GM21717 (cell line): ENCODE measurements at regions not wholly inside any gene's neighbourhood (a gene's known extent, or its start where the extent isn't known, plus 50 kb on each side); places are given as distances from the start of the nearest gene placed in this dataset.

Source experiments
- ATAC-seq: cut with Tn5 transposase; IDR thresholded peaks from one replicate; pipeline ENCODE4 v1.9.1; 2021; ENCODE audit warnings: mild to moderate bottlenecking, moderate library complexity; ENCODE audit not compliant: unreplicated experiment

DNA sequence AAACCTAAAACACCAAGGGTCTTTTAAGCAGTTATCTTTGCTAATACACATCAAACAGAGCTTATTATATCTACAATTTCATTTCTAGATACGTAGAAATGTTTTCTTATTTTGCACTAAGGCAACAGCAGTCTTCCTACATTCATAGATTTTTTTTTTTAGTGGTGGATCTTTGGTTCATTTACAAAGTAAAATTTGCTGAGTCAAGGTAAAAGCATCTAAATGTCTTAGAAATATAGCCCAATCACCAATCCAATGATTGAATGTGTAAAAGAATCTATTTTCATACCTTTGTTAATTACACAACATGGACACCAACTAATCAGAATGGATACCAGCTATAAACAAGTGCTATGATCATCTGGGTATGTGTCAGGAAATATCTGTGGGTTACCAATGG lies 272.2 kb upstream of the TMPO start:
- no peak for ATAC-seq

DNA sequence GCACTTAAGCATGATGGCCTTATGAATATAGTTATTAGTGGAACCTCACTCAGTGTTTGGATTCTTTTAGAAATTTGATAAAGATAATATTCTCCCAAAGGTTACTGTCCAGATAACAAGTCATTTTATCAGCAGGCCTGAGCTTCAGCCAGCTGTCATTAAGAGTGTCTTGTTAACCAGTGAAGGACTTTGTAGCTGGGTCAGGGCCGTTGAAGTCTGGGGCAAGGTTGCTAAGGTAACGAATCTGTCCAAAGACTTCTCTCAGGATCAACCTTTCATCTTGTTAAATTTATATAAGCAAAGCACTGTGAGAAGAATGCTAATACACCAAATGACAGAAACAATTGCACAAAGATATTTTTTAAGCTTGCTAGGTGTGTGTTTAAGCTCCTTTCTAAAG lies 271.3 kb upstream of the TMPO start:
- ATAC-seq: no peak

DNA sequence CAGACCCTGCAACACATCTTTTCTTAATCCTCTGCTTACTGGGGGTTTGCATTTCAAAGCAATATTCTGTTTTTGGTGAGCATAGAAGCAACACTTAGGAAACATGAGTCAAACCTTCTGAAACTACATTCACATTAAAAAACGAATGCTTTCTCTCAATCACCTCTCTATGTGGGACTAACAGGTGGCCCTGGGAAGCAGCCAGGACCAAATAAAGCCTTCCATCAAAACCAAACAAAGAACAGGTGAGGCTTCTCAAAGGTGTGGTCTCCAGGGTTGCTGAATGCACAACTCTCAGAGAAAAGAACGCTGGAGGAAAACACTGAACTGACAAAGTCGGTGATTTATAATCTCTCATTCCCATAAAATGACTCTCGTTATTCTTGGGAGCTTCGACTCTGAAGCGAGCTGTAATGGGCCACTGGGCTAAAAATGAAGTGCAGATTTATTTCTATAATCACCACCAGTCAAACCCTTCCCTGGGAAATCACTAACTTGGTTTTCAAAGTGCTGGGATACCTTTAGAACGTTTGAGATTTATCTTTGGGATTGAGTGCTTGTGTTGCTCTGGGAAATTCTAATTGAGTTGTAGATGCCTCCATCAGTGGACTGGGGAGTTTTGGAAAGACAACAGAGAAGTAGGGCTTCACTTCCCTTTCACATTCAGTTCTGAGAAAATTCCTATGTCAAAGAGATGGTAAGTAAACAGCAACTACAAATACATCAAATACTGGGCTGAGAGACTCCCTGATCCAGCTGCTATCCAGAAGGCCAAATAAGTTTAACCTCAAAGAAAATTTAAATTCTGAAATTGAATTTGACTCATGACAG lies 262.0 kb upstream of the TMPO start:
- ATAC-seq: no peak

DNA sequence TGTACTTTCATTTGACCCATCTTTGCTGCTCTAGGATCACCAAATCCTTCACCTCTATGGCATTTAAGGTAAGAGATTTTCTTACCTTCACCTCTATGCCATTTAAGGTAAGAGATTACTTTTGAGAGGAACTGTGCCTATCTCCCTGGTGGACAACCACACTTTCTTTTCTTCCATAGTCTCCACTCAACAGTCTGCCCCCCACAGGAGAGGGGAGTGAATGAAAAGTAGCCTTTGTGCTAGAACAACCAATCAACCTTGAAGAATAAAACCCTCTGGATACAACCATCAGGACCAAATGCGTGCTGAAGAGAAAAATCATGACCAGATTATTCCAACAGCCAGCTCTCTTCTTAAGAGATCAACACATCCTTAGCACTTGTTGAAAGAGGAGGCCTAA lies 258.6 kb upstream of the TMPO start:
- no peak for ATAC-seq

DNA sequence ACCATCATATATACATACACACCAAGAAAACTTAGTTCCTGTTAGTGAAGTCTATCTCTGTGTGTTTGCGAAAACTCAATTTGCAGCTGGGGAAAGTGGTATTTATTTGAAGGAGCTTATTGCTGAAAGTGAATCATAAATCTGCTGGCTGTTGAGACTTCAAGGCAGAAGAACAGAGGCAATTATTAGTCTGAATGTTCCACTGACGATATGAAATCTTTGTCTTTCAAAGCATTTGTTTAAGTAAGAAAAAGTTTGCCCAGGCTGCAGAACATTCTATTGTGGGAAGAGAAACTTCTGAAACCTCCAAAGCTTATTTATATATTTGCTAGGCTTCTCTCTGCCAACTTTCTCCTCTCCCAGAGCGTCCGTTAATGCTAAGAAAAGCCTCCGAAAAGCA lies 255.7 kb upstream of the TMPO start:
- no peak for ATAC-seq

DNA sequence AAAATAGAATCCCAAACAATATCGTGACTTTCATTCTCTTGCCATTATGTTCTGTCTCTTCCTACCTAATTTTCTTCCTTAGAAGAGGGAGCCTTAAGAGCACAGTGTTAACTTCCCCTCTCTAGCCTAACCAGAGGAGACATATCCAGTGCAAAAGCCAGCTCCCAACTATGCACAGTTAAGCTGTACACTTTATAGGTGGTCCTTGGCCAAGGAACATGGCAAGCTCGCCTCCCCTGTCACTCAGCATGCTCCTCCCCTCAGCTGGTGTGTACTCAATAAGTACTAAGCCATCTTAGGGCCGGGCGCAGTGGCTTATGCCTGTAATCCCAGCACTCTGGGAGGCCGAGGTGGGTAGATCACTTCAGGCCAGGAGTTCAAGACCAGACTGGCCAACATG lies 255.1 kb upstream of the TMPO start:
- no peak for ATAC-seq

DNA sequence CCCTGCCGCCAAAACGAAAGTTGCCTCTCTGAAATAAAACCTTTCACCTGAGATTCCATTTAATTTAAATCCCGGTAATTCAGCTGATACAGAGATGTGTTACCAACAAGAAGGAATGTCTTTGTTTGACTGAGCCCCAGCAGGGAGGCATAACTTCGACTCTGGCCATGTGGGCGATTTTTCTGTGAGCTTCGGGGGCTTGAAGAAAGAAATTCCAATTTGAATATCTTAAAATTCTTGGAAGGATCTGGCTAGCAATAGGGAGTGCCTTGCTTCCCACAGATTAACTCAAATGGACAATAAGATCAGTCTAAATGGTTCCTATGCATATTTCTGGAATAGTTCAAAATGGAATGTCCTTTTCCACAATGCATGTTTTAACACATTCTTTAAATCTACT lies 252.5 kb upstream of the TMPO start:
- no peak for ATAC-seq

DNA sequence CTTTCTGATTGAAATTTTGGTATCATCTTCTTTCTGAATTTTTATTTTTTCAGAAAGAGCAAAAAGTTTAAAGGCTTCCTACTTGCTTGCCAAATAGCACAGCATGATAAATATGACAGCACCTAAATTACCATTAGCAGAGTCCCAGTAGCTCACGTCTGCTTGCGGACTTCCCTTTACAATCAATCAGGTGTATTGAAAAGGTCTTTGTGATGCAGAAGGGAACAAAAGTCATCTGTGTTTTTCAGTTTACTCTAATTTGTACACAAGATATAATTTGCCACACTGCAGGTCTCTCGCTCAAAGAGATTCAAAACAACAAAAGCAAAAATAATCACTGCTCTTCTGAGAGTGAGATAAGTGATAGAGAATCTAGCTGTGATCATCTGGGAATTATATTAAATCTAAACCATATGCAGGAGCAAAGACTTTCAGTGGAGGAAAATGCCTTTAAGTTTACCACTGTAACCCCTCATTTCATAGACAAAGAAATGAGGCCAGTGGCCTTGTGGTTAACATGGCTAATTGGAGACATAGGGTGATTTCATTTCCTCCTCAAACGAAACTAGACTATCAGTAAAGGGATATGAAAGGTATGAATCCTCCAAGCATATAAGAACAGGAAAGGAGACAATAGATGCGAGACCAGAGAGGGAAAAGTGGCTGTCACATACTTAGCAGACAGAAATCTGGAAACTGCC lies 240.8 kb upstream of the TMPO start:
- ATAC-seq: peak; percentile 99

DNA sequence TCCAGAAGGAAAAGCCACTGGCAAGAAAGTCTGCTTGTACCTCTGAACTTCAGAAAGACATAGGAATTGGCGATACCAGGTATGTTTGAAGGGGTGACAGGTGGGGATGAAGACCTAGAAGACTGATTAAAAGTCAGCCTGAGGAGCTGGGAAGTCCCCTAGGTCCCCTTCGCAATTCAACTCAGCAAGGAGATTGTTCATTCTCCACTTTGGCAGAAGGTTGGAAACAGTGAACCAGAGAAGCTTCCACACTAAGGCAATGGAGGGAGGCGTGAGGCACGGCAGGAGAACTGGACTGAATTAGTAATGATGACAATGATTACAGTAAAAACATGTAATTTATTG lies 240.3 kb upstream of the TMPO start:
- ATAC-seq: peak; percentile 42

DNA sequence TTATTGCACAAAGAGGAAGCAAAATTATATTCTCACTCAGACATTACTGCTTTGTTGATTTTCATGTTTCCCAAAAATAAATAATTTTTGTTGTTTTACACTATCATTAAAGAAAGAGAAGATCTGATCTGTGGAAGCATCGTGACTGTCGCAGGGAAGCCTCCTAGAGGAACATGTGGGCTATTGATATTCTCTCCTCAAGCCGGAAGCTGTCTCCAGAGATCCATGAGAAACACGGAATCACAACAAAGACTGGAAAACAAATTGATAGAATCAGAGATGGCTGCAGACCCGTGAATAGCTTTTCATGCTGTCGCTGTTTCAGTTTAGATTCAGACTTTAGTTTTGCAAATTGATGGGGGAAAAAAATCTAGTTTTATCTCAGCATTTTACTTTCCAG lies 235.2 kb upstream of the TMPO start:
- no peak for ATAC-seq

DNA sequence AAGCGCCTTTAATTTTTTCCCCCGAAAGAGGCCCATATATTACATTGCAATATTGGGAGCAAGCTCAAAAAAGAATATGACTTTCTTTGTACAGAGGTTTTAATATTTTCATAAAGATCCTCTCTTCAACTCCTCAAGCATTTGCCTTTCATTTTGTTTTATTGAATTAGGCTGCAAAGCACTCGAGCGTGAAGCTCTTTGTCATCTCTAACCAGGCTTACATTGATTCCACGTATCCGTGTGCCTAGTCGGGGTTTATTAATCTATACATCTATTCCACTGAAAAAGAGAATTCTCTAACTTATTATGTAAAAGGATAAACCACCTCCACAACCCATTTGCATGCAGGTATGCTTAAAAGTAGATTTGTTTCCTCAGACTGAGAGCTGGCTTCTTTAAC lies 234.8 kb upstream of the TMPO start:
- ATAC-seq: no peak

DNA sequence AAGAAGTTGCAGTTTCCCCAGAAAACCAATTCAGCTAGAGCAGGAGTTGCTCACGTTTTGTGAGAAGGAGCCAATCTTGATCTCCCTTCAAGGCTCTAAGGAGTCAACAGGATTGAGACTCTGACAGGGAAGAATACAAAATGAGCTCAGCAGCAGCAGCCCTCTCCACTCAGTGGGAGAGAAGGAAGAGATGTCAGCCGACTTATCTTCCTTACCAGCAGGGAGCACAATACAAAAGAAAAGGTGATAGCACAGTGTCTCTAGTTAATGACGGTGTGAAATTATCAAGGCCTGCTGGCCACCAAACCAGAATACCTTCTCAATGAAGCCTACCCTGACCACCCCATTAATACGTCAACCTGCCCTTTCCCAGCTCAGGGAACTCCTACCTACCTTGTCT lies 223.6 kb upstream of the TMPO start:
- no peak for ATAC-seq

DNA sequence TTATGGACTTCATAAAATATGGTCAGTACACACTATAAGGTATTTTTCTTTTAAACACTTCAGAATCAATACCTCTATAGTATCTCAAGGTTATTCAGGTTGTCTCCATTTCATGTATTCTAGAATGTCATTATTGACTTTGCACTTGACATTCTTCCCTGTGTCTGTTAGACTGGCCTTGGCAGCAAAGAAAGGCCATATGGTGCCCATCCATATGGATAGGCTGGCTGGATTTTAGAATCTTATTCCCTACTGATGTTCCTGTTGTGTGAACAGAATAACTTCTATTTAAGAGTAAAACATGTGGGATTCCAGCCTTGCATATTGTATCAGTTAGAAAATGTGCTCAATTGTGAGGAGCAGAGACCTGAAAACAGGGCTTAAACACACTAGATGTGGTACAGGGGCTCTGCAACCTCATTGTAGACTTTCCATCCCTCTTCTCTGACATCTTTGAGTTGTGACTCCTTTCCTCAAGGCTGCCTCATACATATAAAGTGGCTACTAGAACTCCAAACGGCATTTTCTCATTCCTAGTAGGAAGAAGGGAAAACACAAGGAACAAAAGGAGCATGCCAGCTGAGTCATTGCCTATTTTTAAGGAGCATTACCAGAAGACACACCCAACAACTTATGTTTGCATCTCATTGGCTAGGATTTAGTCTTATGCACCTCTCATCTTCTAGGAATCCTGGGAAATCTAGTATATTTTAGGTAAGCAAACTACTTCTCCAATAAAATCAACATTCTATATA lies 221.2 kb upstream of the TMPO start:
- ATAC-seq: no peak

DNA sequence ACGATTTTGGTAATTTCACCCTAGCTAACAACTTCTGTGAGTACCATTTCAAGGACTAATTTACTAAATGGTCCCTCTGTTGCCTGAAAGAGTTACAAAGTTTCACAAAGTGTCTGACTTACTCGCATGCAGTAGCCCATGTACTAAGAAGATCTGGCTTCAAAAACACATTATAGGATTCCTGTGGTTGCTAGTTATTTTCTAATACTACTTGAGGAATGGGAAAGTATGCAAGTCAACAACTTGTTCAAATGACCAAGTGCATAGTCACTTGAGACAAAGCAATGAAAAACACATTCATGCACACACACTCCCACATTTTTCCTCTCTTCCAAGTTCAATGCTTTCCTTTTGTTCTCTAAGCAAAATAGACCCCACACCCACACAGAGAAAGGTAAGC lies 219.7 kb upstream of the TMPO start:
- ATAC-seq: no peak

DNA sequence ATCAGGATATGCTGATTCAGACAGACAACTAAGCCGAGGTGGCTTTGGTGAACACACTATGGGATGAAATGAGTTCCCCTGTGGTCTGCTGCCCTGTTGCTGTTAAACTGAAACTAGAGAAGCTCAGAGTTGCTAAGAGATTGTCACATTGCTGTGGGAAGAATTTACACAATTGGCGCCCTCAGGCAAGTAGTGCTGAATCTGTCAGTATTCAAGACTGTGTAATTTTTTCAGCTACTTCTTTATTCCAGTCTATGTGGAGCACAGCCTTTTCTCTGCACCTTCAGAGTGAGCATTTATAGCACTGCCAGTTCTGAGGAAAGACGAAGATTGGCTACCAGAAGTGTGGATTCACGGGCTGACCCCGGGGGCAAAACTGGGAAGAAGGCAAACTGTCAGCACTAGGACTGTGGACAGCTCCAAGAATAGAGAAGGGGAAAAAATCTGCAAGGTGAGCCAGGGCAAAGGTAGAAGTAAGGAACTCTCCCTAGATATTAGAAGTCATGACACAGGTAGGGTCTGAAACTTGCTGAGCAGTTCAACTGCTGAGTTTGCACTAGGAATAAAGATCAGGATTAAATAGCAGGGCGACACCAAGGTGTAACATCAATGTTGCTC lies 218.8 kb upstream of the TMPO start:
- no peak for ATAC-seq

DNA sequence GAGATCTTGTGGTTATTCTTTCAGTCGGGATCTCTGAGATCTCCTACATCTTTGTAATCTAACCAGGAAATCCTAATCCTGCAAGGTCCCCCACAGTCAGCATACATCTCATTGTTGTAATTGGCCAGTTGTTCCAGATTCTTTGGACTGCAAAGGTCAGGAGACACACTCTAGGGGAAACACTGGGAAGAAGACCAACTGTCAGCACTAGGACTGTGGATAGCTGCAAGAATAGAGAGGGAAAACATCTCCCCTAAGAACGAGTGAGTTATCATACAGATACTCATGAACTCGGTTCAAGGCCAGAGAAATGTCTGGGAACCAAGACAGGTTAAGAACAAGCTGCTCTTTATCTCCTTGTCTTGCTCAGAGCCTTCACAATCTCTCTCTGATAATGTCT lies 217.9 kb upstream of the TMPO start:
- ATAC-seq: no peak

DNA sequence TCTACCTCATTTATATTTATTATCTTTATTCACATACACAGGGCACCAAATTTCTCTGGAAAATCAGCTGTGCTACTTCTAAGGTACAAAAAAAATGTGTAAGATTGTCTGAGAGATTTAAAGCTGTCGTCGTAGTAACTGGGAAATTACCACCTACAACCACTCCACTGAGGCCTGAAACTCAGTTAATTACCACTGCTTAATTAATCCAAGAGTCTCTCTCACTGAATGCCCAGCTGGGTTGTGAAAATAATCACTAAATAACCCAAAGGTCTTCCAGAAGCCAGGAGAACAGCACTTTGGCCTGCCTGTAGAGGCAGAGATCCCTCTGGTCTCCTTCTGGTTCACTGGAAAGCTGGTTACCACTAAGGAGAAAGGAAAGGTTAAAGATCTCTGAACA lies 207.2 kb upstream of the TMPO start:
- ATAC-seq: no peak

DNA sequence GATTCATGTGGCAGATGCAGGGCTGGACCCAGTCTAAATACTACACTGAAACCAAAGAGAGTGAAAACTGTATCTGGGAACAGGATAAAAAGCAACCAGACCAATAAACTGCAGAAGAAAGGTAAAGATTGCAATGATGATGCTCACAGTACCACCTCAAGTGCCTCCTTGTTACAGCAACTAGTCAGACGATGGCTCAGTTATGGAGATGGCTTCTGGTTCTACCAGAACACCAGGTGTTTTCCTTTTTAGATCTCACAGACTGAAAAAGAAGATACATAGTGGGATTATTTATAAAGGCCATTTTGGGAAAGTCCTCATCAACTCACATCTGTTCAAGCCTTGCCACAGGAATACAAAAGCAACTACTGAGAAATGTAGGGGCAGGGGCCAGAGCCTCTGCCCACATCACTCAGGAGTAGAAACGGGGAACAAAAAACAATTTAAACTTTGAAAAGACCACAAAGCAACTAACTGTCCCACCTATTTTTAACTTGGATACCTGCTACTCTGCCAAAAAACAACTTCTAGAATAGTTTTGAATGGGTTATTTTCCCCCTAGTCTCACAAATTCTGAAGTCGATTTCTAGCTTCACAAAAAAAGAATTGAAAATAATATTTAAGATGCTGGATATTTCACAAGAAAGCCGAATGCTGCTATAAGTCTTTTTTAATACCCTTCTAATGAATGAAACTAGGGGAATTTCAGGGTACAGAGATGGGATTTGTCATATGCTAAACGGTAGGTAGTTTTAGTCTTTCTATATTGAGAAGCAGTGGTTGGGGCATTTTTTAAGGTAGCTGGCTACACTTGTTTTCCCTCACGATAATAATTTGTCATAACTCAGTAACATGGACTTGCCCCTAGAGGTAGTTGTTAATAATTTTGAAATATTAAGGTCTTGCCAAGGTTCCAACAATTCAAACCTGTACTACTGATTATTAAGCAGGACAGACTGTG lies 197.2 kb upstream of the TMPO start:
- no peak for ATAC-seq

DNA sequence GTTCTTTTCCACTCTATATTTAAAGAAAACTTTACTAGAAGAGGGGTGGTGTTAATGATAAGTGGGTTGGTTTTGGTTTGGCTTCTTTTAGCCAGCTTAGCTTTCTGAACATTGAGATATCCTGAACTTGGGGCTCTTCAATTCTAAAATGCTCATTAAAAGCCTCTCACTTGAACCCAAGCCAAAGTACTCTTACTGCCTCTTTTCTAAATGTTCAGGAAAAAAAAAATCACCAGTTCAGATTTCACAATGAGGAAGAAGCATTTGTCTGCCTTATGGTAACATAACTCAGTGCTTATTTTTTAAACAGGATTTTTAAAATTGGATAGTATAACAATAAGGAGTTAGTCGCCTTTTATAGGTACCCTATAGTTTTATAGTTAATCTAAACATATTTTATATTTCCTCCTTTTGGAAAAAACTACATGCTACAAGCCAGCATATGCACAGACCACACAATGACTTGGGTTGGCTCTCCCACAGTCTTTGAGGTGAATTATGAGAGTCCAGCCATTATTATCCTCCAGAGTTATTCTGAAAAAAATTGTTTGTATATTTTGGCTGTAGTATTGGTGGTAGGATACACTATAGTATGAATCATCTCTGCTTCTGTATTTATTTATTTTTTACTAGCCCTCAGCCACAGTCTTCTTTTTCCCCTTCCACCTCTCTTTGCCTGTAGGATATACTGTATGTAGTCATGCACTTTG lies 195.5 kb upstream of the TMPO start:
- no peak for ATAC-seq

DNA sequence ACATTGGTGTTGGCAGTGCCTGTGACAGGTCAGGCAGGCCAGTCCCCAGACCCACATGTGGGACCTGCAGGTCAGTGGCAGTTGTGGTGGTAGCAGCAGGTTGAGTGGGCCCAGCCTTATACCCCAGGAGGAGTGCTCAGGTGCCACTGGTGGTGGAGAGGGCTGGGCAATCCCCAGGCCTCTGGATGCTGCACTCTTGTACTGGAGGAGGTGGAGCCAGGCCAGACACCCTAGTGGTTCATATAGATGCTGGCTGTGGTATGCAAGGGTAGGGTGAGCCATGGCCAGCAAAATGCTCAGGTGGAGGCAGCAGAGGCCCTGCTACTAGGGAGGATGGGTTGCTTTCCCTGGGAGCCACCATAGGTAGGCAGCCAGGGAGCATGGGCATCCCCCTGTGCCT lies 190.4 kb upstream of the TMPO start:
- no peak for ATAC-seq
